ENCODE measurements at regions not wholly inside any gene's neighbourhood (a gene's known extent, or its start where the extent isn't known, plus 50 kb on each side); places are given as distances from the start of the nearest gene placed in this dataset.

- TF ChIP-seq ATF3 (IDR thresholded peaks at IDR 0.05) (no peak), TAF1 (conservative IDR thresholded peaks at IDR 0.05) (no peak), YY1 (IDR thresholded peaks at IDR 0.05) (no peak)
- TF ChIP-seq, protein P1, sequence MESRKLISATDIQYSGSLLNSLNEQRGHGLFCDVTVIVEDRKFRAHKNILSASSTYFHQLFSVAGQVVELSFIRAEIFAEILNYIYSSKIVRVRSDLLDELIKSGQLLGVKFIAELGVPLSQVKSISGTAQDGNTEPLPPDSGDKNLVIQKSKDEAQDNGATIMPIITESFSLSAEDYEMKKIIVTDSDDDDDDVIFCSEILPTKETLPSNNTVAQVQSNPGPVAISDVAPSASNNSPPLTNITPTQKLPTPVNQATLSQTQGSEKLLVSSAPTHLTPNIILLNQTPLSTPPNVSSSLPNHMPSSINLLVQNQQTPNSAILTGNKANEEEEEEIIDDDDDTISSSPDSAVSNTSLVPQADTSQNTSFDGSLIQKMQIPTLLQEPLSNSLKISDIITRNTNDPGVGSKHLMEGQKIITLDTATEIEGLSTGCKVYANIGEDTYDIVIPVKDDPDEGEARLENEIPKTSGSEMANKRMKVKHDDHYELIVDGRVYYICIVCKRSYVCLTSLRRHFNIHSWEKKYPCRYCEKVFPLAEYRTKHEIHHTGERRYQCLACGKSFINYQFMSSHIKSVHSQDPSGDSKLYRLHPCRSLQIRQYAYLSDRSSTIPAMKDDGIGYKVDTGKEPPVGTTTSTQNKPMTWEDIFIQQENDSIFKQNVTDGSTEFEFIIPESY (IDR thresholded peaks at IDR 0.05): no peak
Observed at GRCh38 chr6:81643156-81643555, 109.3 kb downstream of the TENT5A start (continued).

DNA sequence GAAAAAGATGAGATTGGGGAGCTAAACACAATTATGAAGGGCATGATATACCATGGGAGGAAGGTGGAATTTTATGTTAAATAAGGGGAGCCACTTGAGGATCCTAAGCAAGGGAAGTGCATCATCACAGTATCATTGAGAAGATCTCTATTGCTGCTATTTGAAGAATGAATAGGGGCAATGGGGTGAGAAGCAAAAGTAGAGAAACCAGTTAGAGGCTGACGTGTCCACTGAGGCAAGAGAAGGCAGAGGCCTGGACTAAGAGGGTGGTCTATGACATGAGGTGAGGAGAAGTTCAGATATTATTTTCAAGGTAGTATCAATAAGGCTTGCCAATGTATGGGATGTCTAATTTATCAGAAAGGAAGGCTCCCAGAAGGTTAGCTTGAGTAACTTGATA, 111.6 kb downstream of the TENT5A start:
- H3K27ac ChIP-seq (ENCODE audit: low read depth in 1 of 2, low read length in 2 of 2): no peak overlapping the region
- WGBS: 81% methylated on average over 1 of the region's 1 CpG
- TF ChIP-seq JUND (IDR thresholded peaks at IDR 0.05) (no peak), HNF4G (IDR thresholded peaks at IDR 0.05) (no peak), CTCF (IDR thresholded peaks at IDR 0.05; ENCODE audit: low read depth, low read length, missing input control) (no peak), FOXA1 (IDR thresholded peaks at IDR 0.05) (no peak), TAF1 (conservative IDR thresholded peaks at IDR 0.05) (no peak), NR2F2 (IDR thresholded peaks at IDR 0.05) (no peak), HNF4A (conservative IDR thresholded peaks at IDR 0.05) (no peak), RAD21 (IDR thresholded peaks at IDR 0.05) (no peak), RXRA (IDR thresholded peaks at IDR 0.05) (no peak), ATF3 (IDR thresholded peaks at IDR 0.05) (no peak), EGR1 (IDR thresholded peaks at IDR 0.05; ENCODE audit: low read depth in 2 of 2) (no peak), GABPA (IDR thresholded peaks at IDR 0.05 in 1 of 2, conservative IDR thresholded peaks at IDR 0.05 in 1 of 2) (no peak), SP1 (IDR thresholded peaks at IDR 0.05) (no peak), FOXA2 (IDR thresholded peaks at IDR 0.05) (no peak)
- TF ChIP-seq, protein P2, sequence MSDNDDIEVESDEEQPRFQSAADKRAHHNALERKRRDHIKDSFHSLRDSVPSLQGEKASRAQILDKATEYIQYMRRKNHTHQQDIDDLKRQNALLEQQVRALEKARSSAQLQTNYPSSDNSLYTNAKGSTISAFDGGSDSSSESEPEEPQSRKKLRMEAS (IDR thresholded peaks at IDR 0.05): no peak
- TF ChIP-seq, protein P3, sequence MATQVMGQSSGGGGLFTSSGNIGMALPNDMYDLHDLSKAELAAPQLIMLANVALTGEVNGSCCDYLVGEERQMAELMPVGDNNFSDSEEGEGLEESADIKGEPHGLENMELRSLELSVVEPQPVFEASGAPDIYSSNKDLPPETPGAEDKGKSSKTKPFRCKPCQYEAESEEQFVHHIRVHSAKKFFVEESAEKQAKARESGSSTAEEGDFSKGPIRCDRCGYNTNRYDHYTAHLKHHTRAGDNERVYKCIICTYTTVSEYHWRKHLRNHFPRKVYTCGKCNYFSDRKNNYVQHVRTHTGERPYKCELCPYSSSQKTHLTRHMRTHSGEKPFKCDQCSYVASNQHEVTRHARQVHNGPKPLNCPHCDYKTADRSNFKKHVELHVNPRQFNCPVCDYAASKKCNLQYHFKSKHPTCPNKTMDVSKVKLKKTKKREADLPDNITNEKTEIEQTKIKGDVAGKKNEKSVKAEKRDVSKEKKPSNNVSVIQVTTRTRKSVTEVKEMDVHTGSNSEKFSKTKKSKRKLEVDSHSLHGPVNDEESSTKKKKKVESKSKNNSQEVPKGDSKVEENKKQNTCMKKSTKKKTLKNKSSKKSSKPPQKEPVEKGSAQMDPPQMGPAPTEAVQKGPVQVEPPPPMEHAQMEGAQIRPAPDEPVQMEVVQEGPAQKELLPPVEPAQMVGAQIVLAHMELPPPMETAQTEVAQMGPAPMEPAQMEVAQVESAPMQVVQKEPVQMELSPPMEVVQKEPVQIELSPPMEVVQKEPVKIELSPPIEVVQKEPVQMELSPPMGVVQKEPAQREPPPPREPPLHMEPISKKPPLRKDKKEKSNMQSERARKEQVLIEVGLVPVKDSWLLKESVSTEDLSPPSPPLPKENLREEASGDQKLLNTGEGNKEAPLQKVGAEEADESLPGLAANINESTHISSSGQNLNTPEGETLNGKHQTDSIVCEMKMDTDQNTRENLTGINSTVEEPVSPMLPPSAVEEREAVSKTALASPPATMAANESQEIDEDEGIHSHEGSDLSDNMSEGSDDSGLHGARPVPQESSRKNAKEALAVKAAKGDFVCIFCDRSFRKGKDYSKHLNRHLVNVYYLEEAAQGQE (IDR thresholded peaks at IDR 0.05): no peak
- H3K4me3 ChIP-seq (ENCODE audit: low read depth in 1 of 3, low read length in 3 of 3): no peak overlapping the region
- no peaks in the 10 kb centered on the region for H3K9me3 ChIP-seq (ENCODE audit: control insufficient read depth in 4 of 4, low read length in 3 of 4)
- no peak for DNase-seq (ENCODE audit: low spot score)
- H3K27me3 ChIP-seq (ENCODE audit: control insufficient read depth in 4 of 4, insufficient read depth in 4 of 4, low read length in 3 of 4): no peaks in the 10 kb centered on the region
- no peaks in the 10 kb centered on the region for H3K4me1 ChIP-seq (ENCODE audit: control insufficient read depth in 4 of 4, insufficient read depth in 4 of 4, low read length in 3 of 4)
- no peak overlapping the region for H3K9ac ChIP-seq (ENCODE audit: low read depth in 1 of 2, low read length in 2 of 2)
- H3K36me3 ChIP-seq (ENCODE audit: control insufficient read depth in 4 of 4, insufficient read depth in 3 of 4, low read depth in 1 of 4, low read length in 3 of 4): no peaks in the 10 kb centered on the region
